IMR-90 (cell line): ENCODE measurements at regions not wholly inside any gene's neighbourhood (a gene's known extent, or its start where the extent isn't known, plus 50 kb on each side); places are given as distances from the start of the nearest gene placed in this dataset.

ENCODE experiments used
- ATAC-seq: fragments of 200-7000 bp; cut with Tn5 transposase; 2 replicates; pipeline ENCODE4 v1.9.1; 2020; ENCODE audit warnings: low read depth, mild to moderate bottlenecking, moderate library complexity
- BruUV-seq: library from RNA; stranded (reverse); fragments of 400-500 nt; replicated peaks from 2 replicates; lab custom pipeline; 2021; lab: Mats Ljungman, UMichigan
- CTCF ChIA-PET: fragments of 300-600 bp; formaldehyde crosslinking; extraction: SDS; loops from one replicate; lab custom pipeline; 2021; ENCODE audit warnings: antibody characterized with exemption; lab: Yijun Ruan, JAX
- POLR2A ChIA-PET: fragments of 300-600 bp; sonication (Branson Sonifier 250); formaldehyde crosslinking; loops from one replicate; lab custom pipeline; 2022; ENCODE audit warnings: antibody characterized with exemption; ENCODE audit not compliant: unreplicated experiment; lab: Charles Lee
- DNase-seq: peaks from one replicate; pipeline ENCODE4 v3.0.0; 2013
- H2AFZ ChIP-seq: replicated peaks from 2 replicates; pipeline ENCODE3; 2013; ENCODE audit warnings: low read length, mild to moderate bottlenecking; ENCODE audit not compliant: poor library complexity
- H2AK5ac ChIP-seq: 2 replicates; pipeline ENCODE4 v1.6.1; 2013; ENCODE audit warnings: low read depth, low read length, inconsistent platforms
- H2AK9ac ChIP-seq: replicated peaks from 2 replicates; pipeline ENCODE3; 2013; ENCODE audit warnings: mild to moderate bottlenecking, low read depth, low read length, moderate library complexity; ENCODE audit not compliant: poor library complexity
- H2BK120ac ChIP-seq: 2 replicates; pipeline ENCODE4 v1.6.1; 2013; ENCODE audit warnings: low read depth, low read length, inconsistent platforms
- H2BK15ac ChIP-seq: 3 replicates; pipeline ENCODE4 v1.6.1; 2013; ENCODE audit warnings: low read depth, low read length, inconsistent platforms
- H2BK20ac ChIP-seq: 2 replicates; pipeline ENCODE4 v1.6.1; 2013; ENCODE audit warnings: low read depth, mild to moderate bottlenecking, inconsistent platforms, low read length, moderate library complexity
- H2BK5ac ChIP-seq: 2 replicates; pipeline ENCODE4 v1.6.1; 2013; ENCODE audit warnings: mild to moderate bottlenecking, low read depth, low read length, inconsistent platforms; ENCODE audit not compliant: poor library complexity, severe bottlenecking
- H3K14ac ChIP-seq: replicated peaks from 2 replicates; pipeline ENCODE4 v1.6.1; 2013; ENCODE audit warnings: low read depth, low read length, inconsistent platforms
- H3K18ac ChIP-seq: 2 replicates; pipeline ENCODE4 v1.6.1; 2013; ENCODE audit warnings: low read depth, low read length, control low read depth
- H3K23ac ChIP-seq: 2 replicates; pipeline ENCODE4 v1.6.1; 2013; ENCODE audit warnings: low read depth, low read length, inconsistent platforms
- H3K27ac ChIP-seq: 2 replicates; pipeline ENCODE4 v1.5.1; 2013; ENCODE audit warnings: mild to moderate bottlenecking, control low read depth, low read length; ENCODE audit not compliant: insufficient read depth
- H3K27me3 ChIP-seq: 2 replicates; pipeline ENCODE4 v1.6.1; 2013; ENCODE audit warnings: low read length; ENCODE audit not compliant: control insufficient read depth, insufficient read depth
- H3K36me3 ChIP-seq: 2 replicates; pipeline ENCODE4 v1.6.1; 2013; ENCODE audit warnings: low read length, mixed read lengths; ENCODE audit not compliant: control insufficient read depth, insufficient read depth
- H3K4ac ChIP-seq: 2 replicates; pipeline ENCODE4 v1.6.1; 2013; ENCODE audit warnings: low read depth, low read length, inconsistent platforms
- H3K4me1 ChIP-seq: 2 replicates; pipeline ENCODE4 v1.6.1; 2013; ENCODE audit warnings: low read length, mixed read lengths; ENCODE audit not compliant: control insufficient read depth, insufficient read depth
- H3K4me2 ChIP-seq: 2 replicates; pipeline ENCODE4 v1.6.1; 2013; ENCODE audit warnings: low read depth, mild to moderate bottlenecking, control low read depth, low read length, moderate library complexity
- H3K4me3 ChIP-seq: 2 replicates; pipeline ENCODE4 v1.5.1; 2013; ENCODE audit warnings: low read depth, mild to moderate bottlenecking, control low read depth, low read length, moderate library complexity; ENCODE audit not compliant: insufficient read depth
- H3K56ac ChIP-seq: 2 replicates; pipeline ENCODE4 v1.6.1; 2013; ENCODE audit warnings: low read length, inconsistent platforms; ENCODE audit not compliant: insufficient read depth; ENCODE audit errors: extremely low read depth
- H3K79me1 ChIP-seq, 2 experiments: 2 replicates each; pipeline ENCODE4 v1.6.1; 2013; ENCODE audit warnings: low read length in 2 of 2, inconsistent platforms in 1 of 2, low read depth in 1 of 2
- H3K9ac ChIP-seq: 2 replicates; pipeline ENCODE4 v1.6.1; 2013; ENCODE audit warnings: low read depth, low read length, control low read depth
- H3K9me1 ChIP-seq: 2 replicates; pipeline ENCODE4 v1.6.1; 2013; ENCODE audit warnings: low read length, inconsistent platforms; ENCODE audit not compliant: insufficient read depth
- H3K9me3 ChIP-seq: 2 replicates; pipeline ENCODE4 v1.6.1; 2013; ENCODE audit warnings: low read length; ENCODE audit not compliant: control insufficient read depth, insufficient read depth
- H4K20me1 ChIP-seq: 2 replicates; pipeline ENCODE4 v1.6.1; 2013; ENCODE audit warnings: low read length, inconsistent platforms; ENCODE audit not compliant: insufficient read depth
- H4K5ac ChIP-seq: 2 replicates; pipeline ENCODE4 v1.6.1; 2013; ENCODE audit warnings: mild to moderate bottlenecking, low read depth, low read length, control low read depth
- H4K8ac ChIP-seq, 2 experiments: 2 replicates each; pipeline ENCODE4 v1.6.1; 2013; ENCODE audit warnings: low read depth in 2 of 2, low read length in 2 of 2, control low read depth in 1 of 2, inconsistent platforms in 1 of 2
- H4K91ac ChIP-seq: 2 replicates; pipeline ENCODE4 v1.6.1; 2013; ENCODE audit warnings: low read depth, low read length, inconsistent platforms; ENCODE audit not compliant: insufficient read depth
- CTCF ChIP-seq: conservative IDR thresholded peaks from 2 replicates; pipeline ENCODE4 v1.5.1; 2012; ENCODE audit warnings: mild to moderate bottlenecking, low read depth, low read length, improper control_type of control experiment
- WGBS, 2 experiments: methylation state at CpG; one replicate each; pipeline versions ENCODE4 v1.1.5 to v1.1.7; 2013; ENCODE audit warnings: missing lambda C conversion rate in 2 of 2; ENCODE audit not compliant: insufficient read length in 1 of 2; ENCODE audit errors: extremely low coverage in 2 of 2; 5-methylcytosine and 5-hydroxymethylcytosine counted together
- dilution Hi-C: fragments of 300-500 bp; cut with HindIII; formaldehyde crosslinking; loops from one replicate; pipeline ENCODE4 v1.14.3; 2018; ENCODE audit warnings: low sequenced_read_pairs; ENCODE audit not compliant: unreplicated experiment
- in situ Hi-C: fragments of 300-500 bp; cut with MboI; formaldehyde crosslinking; loops from 3 replicates; pipeline ENCODE4 v1.14.3; 2019; ENCODE audit warnings: low sequenced_read_pairs, inconsistent platforms, mixed read lengths
- intact Hi-C: fragments of 100-400 bp; cut with micrococcal nuclease; formaldehyde crosslinking; loops from 2 replicates; pipeline ENCODE4 v1.10.0; 2022

- CTCF ChIA-PET, result no interaction called here
- Histone ChIP-seq H2BK20ac (no peak overlapping the region), H4K20me1 (no peaks in the 10 kb centered on the region), H3K4ac (no peak overlapping the region), H3K27me3 (no peaks in the 10 kb centered on the region), H3K36me3 (no peaks in the 10 kb centered on the region), H3K14ac (no peak overlapping the region), H3K56ac (no peak overlapping the region), H2AFZ (no peak overlapping the region), H2AK5ac (no peak overlapping the region), H3K9me1 (no peaks in the 10 kb centered on the region), H2BK15ac (no peak overlapping the region), H2BK120ac (no peak overlapping the region), H2BK5ac (no peak overlapping the region), H4K91ac (no peak overlapping the region), H3K79me1 (no peaks in the 10 kb centered on the region), H3K9me3 (peaks cover 32% of the 10 kb centered on the region; the same call in 1 of the 2 replicates), H4K8ac (no peak overlapping the region), H3K9ac (no peak overlapping the region), H4K5ac (no peak overlapping the region), H2AK9ac (no peak overlapping the region), H3K27ac (no peak overlapping the region), H3K23ac (no peak overlapping the region), H3K4me2 (no peak overlapping the region), H3K18ac (no peak overlapping the region), H3K4me3 (no peak overlapping the region), H3K4me1 (no peaks in the 10 kb centered on the region)
- no TSS peak for BruUV-seq
- POLR2A ChIA-PET, result no interaction called here
- in situ Hi-C loops (no loop called here), intact Hi-C loops (no loop called here), dilution Hi-C loops (no loop called here)
- ATAC-seq (no peak), DNase-seq (no peak)
- no CpG with 5 or more reads among the region's 2 CpGs for WGBS, 2 experiments
- TF ChIP-seq CTCF, result no peak
Observed at GRCh38 chr22:34068001-34068400, 147.7 kb upstream of the LARGE1 start.
